GM18867 (cell line): ENCODE measurements at regions not wholly inside any gene's neighbourhood (a gene's known extent, or its start where the extent isn't known, plus 50 kb on each side); places are given as distances from the start of the nearest gene placed in this dataset.
"Not testable (repeated sequence)": the region's sequence is repeated elsewhere in the genome, so short reads cannot be mapped to it uniquely, and the experiment has no call there.

Experiments
- ATAC-seq: cut with Tn5 transposase; IDR thresholded peaks from one replicate; pipeline ENCODE4 v1.9.1; 2021; ENCODE audit warnings: mild to moderate bottlenecking, moderate library complexity; ENCODE audit not compliant: unreplicated experiment

DNA sequence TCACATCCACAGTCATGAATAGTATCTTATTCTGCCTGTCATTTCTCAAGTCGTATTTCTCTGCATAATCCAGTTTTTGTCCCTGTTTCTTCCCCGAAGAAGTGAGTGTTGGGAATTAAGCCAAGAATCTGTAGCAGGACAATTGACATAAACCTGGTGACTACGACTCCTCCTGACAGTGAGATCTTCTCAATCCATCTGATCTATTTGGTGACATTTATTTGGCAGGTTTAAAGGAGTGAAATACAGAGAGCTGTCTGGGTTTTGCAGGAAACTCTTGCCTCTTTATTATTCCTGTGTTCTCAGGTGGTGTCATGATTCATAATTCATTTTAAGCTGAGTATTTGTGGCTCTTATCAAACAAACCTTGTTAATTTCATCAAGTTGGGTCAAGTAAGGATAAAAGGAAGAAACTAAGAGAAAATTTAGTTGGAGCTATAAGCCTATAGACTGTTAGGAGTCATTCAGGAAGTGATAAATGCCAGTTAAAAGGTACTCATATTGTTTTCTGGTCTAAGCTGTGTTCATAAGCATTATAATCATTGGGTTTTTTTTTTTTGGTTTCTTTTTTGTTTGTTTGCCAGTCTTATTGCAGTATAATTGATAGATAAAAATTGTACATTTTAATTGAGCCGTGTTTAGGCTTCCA, 95.9 kb upstream of the PCSK1 start:
- no peak for ATAC-seq

DNA sequence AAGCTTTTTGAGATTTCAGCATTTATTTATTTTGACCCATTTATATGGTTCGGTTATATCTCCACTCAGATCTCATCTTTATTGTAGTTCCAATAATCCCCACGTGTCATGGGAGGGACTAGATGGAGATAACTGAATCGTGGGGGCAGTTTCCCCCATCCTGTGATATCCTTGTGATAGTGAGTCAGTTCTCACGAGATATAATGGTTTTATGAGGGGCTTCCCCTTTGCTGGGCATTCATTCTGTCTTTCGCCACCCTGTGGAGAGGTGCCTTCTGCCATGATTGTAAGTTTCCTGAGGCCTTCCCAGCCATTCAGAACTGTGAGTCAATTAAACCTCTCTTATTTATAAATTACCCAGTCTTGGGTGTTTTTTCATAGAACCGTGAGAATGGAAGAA, 96.5 kb upstream of the PCSK1 start:
- ATAC-seq = no peak

DNA sequence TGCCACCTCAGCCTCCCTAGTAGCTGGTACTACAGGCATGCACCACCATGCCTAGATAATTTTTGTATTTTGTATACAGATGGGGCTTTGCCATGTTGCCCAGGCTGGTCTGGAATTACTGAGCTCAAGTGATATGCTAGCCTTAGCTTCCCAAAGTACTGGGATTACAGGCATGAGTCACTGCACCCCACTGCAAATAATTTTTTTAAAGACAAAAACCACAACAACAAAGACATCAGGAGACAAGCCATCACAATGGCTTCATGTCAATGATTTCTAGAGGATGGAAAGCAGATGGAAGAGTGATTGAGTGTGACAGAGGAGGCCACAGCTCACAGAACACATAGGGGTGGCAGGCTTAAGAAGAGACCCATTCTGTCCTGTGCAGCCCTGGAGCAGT, 97.9 kb upstream of the PCSK1 start:
- no peak for ATAC-seq

DNA sequence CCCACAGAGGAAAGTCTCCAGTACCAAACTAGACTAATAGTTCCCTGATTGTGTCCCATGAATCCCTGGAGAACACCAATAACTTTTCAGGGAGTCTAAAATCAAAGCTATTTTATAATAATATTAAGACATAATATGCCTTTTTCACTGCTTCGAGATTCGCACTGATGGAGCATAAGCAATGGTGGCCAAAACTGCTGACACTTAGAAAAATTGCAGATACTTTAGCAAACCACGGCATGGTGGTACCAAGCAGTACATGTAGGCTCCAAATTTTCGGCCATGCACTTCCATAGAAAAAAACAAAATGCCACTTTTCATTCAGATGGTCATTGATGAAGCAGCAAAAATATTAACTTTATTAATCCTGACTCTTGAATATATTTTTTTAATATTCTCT, 100.3 kb upstream of the PCSK1 start:
- no peak for ATAC-seq

DNA sequence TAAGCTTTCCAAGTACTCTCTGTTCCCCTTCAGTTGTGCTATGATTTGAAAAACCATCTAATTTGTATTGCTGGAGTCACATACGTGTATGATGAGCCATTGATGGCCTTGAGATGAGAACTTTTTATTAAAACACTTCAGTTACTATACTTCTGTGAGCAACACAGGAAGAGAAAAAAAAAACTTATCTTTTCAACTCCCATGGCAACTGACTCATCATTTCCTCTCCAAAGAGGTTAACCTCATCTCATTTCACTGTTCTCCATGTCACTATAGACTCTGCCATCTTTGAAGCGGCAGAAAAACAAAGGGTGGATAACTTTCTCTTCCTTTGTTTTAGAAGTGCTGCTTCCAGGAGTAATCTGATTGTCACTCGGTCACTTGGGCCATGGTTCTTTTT, 104.3 kb upstream of the PCSK1 start:
- peak; percentile 62 for ATAC-seq

DNA sequence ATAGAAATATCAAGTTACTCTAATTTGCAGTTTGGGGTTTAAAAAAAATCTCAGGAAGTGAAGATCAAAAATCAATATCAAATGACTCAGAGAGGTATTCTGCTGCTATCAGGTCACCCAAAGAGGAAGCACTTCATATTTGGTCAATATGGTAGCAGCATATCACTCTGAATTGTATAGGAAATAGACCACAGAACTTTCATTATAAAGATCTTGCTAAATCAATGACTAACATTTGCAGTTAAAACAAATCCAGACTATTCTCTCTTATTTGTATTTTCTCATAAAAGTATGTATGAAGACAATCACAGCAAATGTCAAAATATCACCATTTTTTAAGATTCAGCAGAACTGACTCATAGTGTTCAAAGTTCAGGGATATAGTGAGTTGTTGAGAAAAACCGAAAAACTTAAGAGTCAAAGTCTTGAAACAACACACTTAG, 105.8 kb upstream of the PCSK1 start:
- ATAC-seq = no peak

DNA sequence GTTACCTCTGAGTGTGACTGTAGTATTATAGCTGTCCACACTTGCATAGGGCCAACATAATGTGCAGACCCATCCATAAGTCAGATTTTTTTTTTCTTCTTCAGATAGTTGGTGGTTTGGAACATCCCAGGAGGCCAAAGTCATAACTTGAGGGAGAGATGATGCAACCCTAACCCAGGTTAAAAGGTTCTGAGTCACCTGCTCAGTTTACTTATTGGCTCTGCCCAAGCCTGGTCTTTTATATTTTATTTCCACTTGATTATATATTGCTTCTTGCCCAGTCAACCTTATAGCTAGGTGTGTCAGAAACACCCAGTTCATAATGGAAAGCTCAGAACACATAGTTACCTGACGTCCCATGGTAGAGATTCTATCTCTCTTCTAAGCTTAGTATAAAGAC, 113.1 kb upstream of the PCSK1 start:
- ATAC-seq = no peak

DNA sequence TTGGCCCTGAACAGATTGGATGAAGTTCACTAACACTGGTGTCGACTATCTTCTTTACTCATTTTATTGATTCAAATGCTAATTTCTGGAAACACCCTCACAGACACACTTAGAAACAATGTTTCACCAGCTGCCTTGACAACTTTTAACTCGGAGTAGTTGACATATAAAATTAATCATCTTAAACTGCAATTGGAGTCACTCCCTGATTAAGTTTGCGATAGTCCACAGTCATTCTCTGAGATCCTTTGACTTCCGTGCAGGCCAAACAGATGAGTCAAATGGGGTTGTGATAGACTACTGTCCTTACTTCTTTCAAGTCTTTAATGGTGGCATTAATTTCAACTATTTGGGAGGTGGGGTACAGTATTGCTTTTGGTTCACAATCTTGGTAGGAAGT, 114.4 kb upstream of the PCSK1 start:
- ATAC-seq = no peak

DNA sequence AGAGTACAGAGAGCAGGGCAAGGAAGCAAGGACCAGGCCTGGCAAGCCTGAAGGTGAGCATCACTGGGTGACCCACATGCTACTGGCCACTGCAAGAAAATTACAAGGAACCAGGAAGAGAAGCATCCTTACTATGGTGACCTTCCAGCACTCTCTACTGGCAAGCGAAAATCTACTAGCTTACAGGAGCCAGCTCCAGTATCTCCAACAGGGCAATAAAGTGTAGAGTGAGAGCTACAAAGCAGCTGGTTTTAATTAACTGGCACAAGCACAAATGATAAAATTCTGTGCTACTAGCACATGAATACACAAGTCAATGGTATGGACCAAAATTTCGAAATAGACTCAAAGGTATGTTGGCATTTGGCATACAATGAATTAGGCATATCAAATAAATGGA, 113.3 kb upstream of the CAST start:
- ATAC-seq = no peak

DNA sequence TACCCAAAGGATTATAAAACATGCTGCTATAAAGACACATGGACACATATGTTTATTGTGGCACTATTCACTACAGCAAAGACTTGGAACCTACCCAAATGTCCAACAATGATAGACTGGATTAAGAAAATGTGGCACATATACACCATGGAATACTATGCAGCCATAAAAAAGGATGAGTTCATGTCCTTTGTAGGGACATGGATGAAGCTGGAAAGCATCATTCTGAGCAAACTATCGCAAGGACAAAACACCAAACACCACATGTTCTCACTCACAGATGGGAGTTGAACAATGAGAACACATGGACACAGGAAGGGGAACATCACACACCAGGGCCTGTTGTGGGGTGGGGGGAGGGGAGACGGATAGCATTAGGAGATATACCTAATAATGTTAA, 101.3 kb upstream of the CAST start:
- ATAC-seq = not testable (repeated sequence)

DNA sequence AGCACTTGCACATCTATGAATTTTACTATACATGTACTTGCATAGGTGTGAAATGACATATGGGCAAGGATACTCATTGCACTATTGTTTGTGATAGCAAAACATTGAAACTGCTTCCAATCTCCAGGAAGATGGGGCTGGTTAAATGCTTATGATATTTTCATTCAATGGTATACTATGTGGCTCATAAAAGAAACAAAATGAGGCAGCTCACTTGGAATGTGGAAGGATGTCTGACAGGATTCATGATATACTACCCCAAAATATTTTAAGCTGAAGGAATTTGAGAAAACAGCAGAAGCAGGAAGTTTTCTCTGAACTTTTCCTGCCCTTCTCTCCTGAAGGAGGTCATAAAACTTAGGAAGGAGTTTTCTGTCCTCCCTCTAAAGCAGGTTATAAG, 99.6 kb upstream of the CAST start:
- no peak for ATAC-seq

DNA sequence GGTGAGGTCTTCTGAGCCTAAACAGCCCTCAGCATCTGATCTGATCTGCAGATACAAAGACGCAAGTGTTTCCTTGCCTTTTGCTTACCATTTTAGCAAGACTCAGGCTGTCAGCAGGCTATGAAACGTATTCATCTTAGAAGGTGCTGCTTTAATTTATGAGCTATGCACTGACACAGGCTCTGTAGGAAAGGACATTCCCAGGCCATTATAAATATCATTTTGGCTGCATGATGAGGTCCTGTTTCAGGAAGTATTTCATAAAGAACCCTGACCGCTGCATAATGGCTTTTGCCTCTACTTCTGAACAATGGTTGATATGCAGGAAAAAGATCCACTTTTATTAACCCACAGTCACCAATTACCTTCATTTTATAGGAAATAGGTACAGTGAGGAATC, 98.4 kb upstream of the CAST start:
- ATAC-seq = no peak

DNA sequence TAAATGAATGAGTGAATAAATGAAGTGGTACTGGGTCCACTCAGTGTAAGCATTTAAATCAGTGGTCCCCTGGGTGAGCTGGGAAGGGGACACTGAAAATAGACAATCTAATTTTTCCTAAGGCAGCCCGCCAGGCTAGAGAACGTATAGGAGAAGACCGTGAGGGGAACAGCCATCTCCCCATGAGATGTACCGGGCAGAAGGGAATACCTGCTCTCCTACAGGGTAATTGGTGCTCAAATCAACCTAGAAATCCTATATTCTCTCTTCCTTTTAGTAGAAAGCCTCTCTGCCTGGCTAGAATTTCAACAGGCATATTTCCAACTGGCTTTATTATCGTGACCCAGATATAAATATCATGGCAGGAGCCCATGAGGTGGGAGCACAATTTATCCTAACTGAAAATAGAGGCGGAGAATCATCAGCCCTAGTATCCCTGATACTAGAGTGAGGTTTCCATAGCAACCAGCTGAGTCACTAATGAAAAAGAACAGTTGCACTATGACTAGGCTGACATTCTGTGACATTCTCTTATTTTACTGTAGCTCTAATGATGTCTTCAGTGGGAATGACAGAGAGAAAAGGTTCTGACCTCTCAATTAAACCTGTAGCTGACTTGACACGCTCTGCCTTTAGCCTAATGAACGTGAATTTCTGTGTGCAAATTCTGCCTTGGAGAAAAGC, 96.5 kb upstream of the CAST start:
- peak; percentile 88 for ATAC-seq

DNA sequence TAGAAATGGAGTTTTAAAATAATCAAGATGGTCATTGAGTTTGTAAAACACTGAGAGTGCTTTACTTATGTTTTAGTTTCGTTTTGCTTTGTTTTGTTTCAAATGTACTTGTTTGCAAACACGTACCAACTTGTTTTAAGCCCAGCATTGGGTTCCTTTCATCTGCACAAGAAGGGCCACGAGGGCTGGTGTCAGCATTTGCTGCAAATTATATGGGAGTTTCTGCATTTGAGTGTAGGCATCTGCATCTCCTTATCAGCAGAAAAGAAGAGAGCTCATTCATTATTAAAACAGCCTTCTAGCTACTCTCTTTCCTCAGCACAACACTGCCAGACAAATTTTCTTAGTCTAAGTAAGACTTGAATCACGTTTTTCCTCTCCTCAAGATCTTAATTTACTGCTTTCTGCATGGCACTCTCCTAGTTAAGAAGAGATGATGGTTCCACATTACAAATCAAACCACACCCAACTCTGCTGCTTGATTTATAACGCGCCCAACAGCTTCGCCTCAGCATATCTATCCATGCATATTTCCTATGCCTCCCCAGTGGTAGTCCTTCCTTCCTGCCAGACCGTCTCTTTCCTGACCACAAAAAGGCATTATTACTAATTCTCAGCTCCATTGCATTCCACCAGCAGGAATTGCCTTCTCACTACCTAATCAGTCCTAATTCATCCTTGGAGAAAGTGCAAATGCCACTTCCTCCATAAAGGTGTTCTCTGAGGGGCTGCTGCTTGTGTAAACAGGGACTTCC, 95.2 kb upstream of the CAST start:
- no peak for ATAC-seq

DNA sequence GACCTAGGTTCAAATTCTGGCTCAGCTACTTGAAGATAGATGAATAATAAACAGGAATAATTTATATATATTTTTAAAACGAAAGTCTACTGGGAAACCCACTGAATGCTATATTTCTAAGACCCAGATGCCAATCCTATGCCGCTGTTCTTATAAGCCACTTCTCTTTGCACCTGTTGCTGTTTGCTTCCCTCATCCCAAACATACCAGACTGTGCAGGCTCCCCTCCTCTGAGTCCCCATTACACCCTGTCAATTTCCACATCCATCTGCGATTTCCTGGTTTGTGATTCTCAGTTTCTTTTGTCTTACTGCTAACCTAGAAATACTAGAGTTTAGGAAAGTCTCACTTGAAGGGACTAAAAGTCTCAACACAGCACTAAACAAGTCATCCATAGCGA, 92.8 kb upstream of the CAST start:
- no peak for ATAC-seq

DNA sequence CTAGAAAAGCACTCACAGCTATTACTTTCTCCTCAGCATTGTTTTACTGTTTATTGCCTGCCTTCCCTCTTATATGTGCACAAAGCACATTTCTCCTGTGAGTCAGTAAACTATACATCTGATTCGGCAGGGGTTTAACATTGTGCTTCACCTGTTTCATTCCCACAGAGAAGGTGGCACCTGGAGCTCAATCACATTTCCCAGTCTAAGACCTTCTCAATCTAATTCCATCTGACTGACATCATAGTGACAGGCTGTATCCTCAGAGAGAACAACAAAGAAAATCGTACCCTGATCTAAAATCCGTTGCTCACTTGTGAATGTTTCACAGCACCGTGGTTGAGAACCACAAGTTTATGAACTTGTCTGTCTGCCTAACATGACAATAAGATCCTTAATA, 92.4 kb upstream of the CAST start:
- ATAC-seq = no peak

DNA sequence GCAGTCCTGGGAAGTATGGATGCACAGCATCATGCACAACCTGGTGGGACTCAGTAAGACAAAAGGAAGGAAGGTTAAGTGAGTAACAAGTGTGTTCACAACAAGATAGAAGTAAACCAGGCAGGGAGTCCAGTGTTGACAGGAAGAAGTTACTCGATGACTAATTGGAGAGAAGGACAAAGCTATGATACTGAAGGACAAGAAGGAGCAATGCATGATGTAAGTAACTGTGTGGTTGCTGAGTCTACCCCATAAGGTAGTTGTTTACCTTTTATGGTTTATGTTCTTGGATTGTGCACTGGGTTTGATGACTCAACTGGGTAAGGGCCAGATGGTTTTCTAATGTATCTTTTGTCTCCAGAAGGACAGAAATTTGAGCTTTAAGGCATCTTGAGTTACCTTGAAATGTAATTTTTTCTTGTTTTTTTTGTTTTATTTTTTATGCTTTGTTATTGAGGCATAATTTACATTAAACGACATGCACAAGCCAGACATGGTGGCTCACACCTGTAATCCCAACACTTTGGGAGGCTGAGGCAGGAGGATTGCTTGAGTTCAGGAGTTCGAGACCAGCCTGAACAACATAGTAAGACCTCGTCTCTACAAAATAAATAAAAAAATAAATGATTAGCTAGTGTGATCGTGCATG, 89.2 kb upstream of the CAST start:
- no peak for ATAC-seq

DNA sequence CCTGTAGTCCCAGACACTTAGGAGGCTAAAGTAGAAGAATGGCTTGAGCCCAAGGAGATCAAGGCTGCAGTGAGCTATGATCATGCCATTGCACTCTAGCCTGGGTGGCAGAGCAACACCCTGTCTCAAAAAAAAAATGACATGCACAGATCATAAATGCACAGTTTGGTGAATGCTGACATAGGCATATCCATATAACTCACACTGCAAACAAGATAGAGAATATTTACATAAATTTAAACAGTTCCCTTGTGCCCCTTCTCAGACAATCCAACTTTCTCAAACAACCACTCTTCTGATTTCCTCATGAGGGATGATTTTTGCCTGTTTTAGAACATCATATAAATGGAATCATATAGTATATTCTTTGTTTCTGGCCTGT, 88.7 kb upstream of the CAST start:
- ATAC-seq = no peak

DNA sequence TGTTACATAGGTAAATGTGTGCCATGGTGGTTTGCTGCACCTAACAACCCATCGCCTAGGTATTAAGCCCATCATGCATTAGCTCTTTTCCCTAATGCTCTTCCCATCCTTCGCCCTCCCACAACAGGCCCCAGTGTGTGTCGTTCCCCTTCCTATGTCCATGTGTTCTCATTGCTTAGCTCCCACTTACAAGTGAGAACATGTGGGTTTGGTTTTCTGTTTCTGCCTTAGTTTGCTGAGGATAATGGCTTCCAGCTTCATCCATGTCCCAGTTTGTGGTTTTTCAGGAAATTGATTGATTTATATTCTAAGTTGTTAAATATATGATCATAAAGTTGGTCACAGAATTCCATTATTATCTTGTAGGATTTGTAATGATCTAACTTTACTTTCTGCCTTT, 85.3 kb upstream of the CAST start:
- ATAC-seq = no peak

DNA sequence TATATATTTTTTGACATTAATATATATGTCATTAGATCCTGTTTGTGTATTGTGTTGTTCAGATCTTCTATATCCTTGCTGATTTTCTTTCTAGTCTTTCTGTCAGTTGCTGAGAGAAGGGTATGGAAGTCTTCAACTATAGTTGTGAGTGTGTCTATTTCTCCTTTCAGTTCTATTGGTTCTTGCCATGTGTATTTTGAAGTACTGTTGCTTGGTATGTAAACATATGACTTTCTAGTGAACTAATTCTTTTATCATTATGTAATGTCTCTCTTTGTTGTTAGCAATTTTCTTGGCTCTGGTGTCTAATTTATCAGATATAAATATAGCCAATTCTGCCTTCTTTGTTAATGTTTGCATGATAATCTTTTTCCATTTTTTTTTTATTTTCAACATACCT, 84.3 kb upstream of the CAST start:
- no peak for ATAC-seq

DNA sequence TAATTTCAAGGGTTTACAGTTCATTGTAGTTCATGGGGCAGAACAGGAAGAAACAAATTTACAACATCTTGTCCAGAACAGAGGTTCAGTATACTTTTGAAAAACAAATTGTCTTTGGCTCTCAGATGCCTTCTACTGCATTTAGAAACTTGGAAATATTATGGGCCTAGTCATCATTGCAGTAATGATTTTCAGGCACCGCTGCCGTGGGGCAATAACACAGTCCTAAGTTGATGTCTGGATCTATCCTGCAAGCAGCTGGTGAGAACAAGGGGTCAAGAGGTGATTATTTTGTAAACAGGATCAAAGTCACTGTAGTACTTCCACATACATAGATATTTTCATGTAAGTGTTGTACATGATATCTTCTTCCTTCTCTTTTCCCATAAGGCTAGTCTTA, 82.5 kb upstream of the CAST start:
- ATAC-seq = no peak

DNA sequence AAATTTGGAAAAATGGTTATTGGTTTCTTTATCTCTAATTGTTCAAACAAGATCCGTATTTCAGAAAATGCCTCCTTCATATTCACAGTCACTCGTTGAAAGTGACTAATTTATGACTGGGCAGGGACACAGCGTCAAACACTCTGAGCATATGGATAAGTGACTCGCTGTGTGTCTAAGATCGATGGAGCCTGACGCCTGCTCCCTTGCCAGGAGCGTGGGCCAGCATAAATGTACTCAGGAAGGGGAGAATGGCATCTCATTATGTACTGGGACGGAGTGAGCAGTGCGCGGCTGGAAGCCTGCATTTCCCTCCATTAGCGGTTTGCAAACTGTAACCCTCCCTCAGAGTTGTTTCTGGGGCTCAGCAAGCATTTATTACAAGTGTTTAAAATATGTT, 79.8 kb upstream of the CAST start:
- ATAC-seq = no peak
